Brain microvascular endothelial cell (primary cell): ENCODE measurements at regions not wholly inside any gene's neighbourhood (a gene's known extent, or its start where the extent isn't known, plus 50 kb on each side); places are given as distances from the start of the nearest gene placed in this dataset.

Source experiments
- DNase-seq: peaks from one replicate; pipeline ENCODE4 v3.0.0-alpha.2; 2020
- H3K27ac ChIP-seq: fragments of 250-450 bp; sonication (Bioruptor Pico); 2 replicates; pipeline ENCODE4 v1.5.1; 2020; ENCODE audit warnings: mild to moderate bottlenecking, moderate library complexity
- H3K27me3 ChIP-seq: fragments of 250-450 bp; sonication (Bioruptor Pico); replicated peaks from 2 replicates; pipeline ENCODE4 v1.5.1; 2020; ENCODE audit warnings: mild to moderate bottlenecking
- H3K36me3 ChIP-seq: fragments of 250-450 bp; sonication (Bioruptor Pico); replicated peaks from 2 replicates; pipeline ENCODE4 v1.5.1; 2020; ENCODE audit warnings: mild to moderate bottlenecking
- H3K4me3 ChIP-seq: 2 replicates; pipeline ENCODE4 v1.5.1; 2011; ENCODE audit warnings: low read depth, mild to moderate bottlenecking, control low read depth, low read length, moderate library complexity
- in situ Hi-C: cut with HindIII; loops from 2 replicates; pipeline ENCODE4 v1.10.0; 2017; ENCODE audit warnings: low sequenced_read_pairs, low pct_ligation_motif_present
- TF ChIP-seq, protein P1 (sequence below): IDR thresholded peaks from 2 replicates; pipeline ENCODE4 v1.5.1; 2011; ENCODE audit warnings: low read depth, mild to moderate bottlenecking, moderate library complexity, low read length, control low read depth, inconsistent platforms; ENCODE audit errors: missing control alignments

DNA sequence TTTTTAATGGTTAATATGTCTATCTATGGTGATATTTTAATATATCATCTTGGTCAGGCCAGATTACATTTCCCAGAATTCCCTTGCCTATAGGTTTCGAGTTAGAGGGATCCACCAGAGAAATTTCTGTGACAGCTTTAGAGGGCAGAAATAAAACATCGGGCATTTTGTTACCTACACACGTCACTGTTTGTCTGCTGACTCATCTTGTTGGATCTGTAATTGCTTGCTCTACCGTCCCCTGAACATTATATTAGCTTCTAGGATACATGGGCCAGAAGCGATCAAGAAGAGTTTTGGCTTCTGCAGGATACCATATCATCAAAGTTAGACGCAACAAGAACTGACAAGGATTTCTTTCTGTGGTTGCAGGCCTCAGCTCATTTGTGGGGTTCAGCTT lies 795.8 kb upstream of the GCFC2 start:
- Histone ChIP-seq H3K27ac (no peak overlapping the region), H3K4me3 (no peak overlapping the region), H3K36me3 (no peaks in the 10 kb centered on the region), H3K27me3 (no peaks in the 10 kb centered on the region)
- DNase-seq = no peak
- TF ChIP-seq, protein P1, sequence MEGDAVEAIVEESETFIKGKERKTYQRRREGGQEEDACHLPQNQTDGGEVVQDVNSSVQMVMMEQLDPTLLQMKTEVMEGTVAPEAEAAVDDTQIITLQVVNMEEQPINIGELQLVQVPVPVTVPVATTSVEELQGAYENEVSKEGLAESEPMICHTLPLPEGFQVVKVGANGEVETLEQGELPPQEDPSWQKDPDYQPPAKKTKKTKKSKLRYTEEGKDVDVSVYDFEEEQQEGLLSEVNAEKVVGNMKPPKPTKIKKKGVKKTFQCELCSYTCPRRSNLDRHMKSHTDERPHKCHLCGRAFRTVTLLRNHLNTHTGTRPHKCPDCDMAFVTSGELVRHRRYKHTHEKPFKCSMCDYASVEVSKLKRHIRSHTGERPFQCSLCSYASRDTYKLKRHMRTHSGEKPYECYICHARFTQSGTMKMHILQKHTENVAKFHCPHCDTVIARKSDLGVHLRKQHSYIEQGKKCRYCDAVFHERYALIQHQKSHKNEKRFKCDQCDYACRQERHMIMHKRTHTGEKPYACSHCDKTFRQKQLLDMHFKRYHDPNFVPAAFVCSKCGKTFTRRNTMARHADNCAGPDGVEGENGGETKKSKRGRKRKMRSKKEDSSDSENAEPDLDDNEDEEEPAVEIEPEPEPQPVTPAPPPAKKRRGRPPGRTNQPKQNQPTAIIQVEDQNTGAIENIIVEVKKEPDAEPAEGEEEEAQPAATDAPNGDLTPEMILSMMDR = no peak
- in situ Hi-C loops = no loop called here

DNA sequence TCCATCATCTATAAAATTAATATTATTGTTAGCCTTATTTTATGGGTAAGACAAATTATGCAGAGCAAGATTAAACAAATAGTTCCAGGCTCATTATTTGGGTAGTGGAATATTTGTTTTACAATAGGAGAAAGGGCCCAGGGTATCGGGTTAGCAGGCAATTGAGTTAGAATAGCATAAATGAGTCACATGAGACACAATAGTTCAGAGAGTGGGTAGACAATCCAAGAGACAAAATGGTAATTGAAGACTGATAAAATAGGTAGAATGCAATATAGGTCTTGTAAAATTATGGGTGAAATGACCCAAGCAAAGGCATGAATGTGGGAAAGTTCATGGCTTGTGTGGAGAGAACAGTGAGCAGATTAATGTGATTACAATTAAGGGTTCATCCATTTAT lies 790.9 kb upstream of the GCFC2 start:
- Histone ChIP-seq H3K4me3 (no peak overlapping the region), H3K27me3 (no peaks in the 10 kb centered on the region), H3K36me3 (no peaks in the 10 kb centered on the region), H3K27ac (no peak overlapping the region)
- no peak for DNase-seq
- TF ChIP-seq, protein P1 = no peak
- in situ Hi-C loops = no loop called here

DNA sequence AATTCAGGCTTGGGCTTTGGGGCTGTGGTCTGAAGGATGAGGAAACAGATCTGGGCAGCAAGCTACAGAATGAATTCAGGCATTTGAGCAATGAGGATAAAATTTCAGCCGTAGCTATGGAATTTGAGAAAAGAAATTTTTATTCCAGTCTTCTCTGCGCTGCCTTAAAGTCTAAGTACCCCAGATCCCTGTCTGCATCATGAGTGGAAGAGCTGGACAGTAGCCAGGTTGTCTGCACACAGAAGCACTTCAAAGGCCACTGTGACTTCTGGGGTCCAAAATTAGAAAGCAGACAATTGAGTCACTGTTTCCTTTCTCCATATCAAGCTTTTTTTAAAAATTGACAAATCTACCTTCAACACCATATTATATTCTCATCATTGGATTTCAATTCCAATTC lies 787.6 kb upstream of the GCFC2 start:
- in situ Hi-C loops = no loop called here

DNA sequence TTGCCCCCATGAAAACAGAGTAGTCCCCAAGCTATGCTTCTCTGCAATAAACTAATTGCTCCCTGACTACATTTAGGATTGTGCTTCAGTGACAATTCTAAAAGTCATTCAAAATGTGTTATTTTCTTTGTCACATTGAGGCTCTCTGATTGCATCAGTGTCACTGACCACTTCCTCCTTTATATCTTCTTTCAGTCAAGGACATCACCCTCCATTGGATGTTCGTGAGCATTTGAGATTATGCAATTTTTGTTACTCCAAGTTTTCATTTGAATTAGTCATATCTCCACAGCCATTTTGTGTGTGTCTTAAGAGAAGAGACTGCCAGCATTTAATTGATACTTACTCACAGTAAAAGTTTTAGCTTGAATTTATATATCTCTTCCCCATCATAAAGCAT lies 780.8 kb upstream of the GCFC2 start:
- Histone ChIP-seq H3K4me3 (no peak overlapping the region), H3K27ac (no peak overlapping the region), H3K27me3 (no peaks in the 10 kb centered on the region), H3K36me3 (no peaks in the 10 kb centered on the region)
- DNase-seq = no peak
- TF ChIP-seq, protein P1 = no peak
- in situ Hi-C loops = no loop called here

More for the DNA sequence above, 787.6 kb upstream of the GCFC2 start:
- no peaks in the 10 kb centered on the region for H3K36me3 ChIP-seq
- TF ChIP-seq, protein P1 = no peak
- no peak for DNase-seq
- no peak overlapping the region for H3K4me3 ChIP-seq
- no peaks in the 10 kb centered on the region for H3K27me3 ChIP-seq
- no peak overlapping the region for H3K27ac ChIP-seq

DNA sequence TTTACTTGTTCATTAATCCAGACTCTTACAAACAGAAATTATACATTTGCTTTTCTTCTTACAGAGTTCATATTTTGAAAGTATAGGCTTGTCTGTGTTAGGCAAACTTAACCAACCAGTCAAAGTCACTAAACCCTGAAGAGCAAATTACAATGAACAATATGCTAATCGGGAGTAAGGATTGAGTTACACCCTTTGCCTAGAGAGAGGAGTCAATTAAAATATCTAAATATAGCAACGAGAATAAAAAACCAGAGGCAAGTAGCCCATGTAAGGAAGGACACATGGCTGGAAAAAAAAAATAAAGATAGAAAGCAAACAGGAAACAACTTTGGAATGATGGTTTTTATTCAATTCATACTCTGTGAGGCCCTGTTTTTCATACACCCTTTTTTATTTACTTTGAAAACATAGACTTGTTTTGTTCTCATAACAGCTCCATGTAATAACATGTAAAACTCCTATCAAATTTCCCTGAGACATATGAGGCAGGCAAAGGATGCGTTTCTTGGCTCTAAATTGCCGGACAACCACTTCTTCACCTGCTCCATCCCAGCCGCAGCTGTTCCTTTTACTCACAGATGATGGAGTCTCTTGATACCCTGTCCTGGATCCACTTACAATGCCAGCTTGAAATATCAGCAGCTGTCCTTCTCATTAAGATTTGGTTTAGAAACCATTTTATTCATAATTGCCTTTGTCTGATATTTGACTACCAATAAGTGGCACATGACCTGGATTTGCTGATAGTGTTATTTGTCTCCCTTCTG lies 767.7 kb upstream of the GCFC2 start:
- Histone ChIP-seq H3K27me3 (no peaks in the 10 kb centered on the region), H3K36me3 (no peaks in the 10 kb centered on the region), H3K4me3 (no peak overlapping the region), H3K27ac (no peak overlapping the region)
- TF ChIP-seq, protein P1 = no peak
- no peak for DNase-seq
- in situ Hi-C loops = no loop called here

DNA sequence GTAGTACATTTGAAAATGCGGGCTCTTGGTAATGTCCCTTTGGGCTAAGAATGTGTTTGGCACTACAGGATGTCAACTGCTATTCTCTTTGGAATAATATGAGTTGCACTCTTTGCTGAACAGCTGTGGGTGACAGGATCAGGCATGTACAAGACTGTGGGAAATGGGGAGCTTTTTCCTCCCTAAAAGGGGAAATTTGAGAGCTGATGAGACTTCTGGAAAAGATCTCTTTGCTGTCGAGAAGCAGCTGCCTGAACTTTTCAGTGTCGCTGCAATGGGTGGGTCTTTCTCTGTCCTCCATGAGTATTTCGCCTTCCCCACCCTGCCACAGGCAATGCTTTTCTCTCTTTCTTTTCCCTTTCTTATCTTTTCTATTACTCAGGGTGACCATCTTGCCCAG lies 762.2 kb upstream of the GCFC2 start:
- Histone ChIP-seq H3K27me3 (no peaks in the 10 kb centered on the region), H3K4me3 (no peak overlapping the region), H3K36me3 (no peaks in the 10 kb centered on the region), H3K27ac (no peak overlapping the region)
- no peak for DNase-seq
- in situ Hi-C loops = no loop called here
- TF ChIP-seq, protein P1 = no peak
